ENCODE measurements at regions not wholly inside any gene's neighbourhood (a gene's known extent, or its start where the extent isn't known, plus 50 kb on each side); places are given as distances from the start of the nearest gene placed in this dataset.

DNA sequence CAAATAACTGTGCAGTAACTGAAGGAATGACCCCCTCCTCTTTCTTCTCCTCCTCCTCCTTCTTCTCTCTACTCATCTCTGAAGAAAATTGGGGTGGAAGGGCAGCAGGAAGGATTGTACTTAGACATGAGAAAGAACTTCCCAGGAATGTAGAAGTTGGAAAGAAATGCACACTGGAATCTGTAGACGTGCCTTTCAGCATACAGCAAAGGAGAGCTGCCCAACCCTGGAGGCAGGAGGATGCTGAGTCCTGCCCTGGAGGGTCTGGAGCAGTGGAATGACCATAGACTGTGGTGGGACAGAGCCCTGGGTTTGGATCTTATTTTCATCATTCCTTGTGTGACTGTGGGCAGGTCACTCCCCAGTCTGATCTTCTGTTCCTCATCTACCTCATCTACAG, 80.1 kb downstream of the PJA1 start:
- no peak overlapping the region for H3K4me3 ChIP-seq (ENCODE audit: control insufficient read depth, low read depth, low read length)
- DNase-seq (ENCODE audit: low read depth): no peak
- TF ChIP-seq, protein P1, sequence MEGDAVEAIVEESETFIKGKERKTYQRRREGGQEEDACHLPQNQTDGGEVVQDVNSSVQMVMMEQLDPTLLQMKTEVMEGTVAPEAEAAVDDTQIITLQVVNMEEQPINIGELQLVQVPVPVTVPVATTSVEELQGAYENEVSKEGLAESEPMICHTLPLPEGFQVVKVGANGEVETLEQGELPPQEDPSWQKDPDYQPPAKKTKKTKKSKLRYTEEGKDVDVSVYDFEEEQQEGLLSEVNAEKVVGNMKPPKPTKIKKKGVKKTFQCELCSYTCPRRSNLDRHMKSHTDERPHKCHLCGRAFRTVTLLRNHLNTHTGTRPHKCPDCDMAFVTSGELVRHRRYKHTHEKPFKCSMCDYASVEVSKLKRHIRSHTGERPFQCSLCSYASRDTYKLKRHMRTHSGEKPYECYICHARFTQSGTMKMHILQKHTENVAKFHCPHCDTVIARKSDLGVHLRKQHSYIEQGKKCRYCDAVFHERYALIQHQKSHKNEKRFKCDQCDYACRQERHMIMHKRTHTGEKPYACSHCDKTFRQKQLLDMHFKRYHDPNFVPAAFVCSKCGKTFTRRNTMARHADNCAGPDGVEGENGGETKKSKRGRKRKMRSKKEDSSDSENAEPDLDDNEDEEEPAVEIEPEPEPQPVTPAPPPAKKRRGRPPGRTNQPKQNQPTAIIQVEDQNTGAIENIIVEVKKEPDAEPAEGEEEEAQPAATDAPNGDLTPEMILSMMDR (IDR thresholded peaks at IDR 0.05; ENCODE audit: control insufficient read depth, insufficient read depth, low read depth, low read length, missing control alignments): no peak

DNA sequence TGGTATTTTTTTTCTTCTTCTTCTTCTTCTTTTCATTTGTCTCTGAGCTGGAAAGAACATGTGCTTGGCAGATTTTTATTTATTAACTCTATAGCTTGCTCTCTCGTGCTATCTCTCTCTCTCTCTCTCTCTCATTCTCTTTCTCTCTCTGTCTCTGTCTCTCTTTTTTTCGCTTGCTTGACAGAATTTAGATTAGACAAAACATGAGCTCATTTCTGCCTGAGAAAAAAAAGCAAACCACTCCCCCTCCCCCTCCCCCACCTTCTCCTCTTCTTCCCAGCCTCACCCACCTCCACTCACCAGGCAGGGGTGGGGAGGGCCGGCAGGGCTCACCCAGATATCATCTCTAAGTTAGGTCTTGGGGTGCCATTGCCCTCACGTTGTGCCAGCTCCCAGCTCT, 81.5 kb downstream of the PJA1 start:
- H3K4me3 ChIP-seq (ENCODE audit: control insufficient read depth, low read depth, low read length): no peak overlapping the region
- no peak for DNase-seq (ENCODE audit: low read depth)
- TF ChIP-seq, protein P1 (IDR thresholded peaks at IDR 0.05; ENCODE audit: control insufficient read depth, insufficient read depth, low read depth, low read length, missing control alignments): no peak

- no peak overlapping the region for H3K4me3 ChIP-seq (ENCODE audit: control insufficient read depth, low read depth, low read length)
- no peak for DNase-seq (ENCODE audit: low read depth)
- TF ChIP-seq, protein P1 (IDR thresholded peaks at IDR 0.05; ENCODE audit: control insufficient read depth, insufficient read depth, low read depth, low read length, missing control alignments): no peak
These were observed 81.9 kb downstream of the PJA1 start for GRCh38 chrX:69083361-69083760.

DNA sequence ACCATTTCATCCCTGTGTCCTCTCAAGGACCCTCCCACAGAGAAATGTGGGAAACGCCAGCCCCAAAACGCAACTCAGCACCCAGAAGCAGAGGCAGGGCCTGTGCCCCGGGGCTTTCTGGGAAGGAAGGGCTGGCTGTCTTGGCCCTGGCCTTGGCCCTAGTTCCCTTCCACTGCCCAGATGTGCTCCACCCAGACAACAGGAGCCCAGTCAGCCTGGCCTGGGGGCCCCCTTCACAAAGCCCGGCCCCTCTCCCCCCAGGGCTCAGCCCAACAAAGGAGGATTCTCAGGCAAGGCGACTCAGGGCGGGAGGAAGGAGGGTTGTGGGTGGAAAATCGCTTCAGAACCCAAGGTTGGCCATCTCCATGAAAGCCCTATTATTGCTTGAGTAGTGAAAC, 82.5 kb downstream of the PJA1 start:
- TF ChIP-seq, protein P1 (IDR thresholded peaks at IDR 0.05; ENCODE audit: control insufficient read depth, insufficient read depth, low read depth, low read length, missing control alignments): no peak
- no peak for DNase-seq (ENCODE audit: low read depth)
- no peak overlapping the region for H3K4me3 ChIP-seq (ENCODE audit: control insufficient read depth, low read depth, low read length)

- no peak for DNase-seq (ENCODE audit: low read depth)
- H3K4me3 ChIP-seq (ENCODE audit: control insufficient read depth, low read depth, low read length): no peak overlapping the region
- TF ChIP-seq, protein P1 (IDR thresholded peaks at IDR 0.05; ENCODE audit: control insufficient read depth, insufficient read depth, low read depth, low read length, missing control alignments): no peak
These were observed 83.0 kb downstream of the PJA1 start for GRCh38 chrX:69082055-69082752.

- TF ChIP-seq, protein P1 (IDR thresholded peaks at IDR 0.05; ENCODE audit: control insufficient read depth, insufficient read depth, low read depth, low read length, missing control alignments): no peak
- no peak for DNase-seq (ENCODE audit: low read depth)
- H3K4me3 ChIP-seq (ENCODE audit: control insufficient read depth, low read depth, low read length): no peak overlapping the region
These were observed 84.3 kb downstream of the PJA1 start for GRCh38 chrX:69080855-69081465.

Data from AG09309 (cell line).